ENCODE measurements at regions not wholly inside any gene's neighbourhood (a gene's known extent, or its start where the extent isn't known, plus 50 kb on each side); places are given as distances from the start of the nearest gene placed in this dataset.
"Not testable (repeated sequence)": the region's sequence is repeated elsewhere in the genome, so short reads cannot be mapped to it uniquely, and the experiment has no call there.

DNA sequence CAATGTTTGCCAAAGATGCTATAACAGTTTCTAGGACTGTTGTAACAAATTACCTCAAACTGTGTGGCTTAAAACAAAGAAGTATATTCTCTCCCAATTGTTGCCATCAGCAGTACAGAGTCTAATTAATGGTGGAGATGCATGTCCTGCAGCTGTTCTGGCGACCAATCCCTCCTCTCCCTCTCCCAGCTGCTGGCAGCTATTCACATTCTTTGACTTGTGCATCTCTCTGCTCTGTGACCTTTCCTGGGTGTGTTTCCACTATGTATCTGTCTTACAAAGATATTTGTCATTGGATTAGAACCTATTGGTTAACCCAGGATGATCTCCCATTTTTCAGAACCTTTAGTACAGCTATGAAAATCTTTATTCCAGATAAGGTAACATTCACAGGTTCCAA is 561.7 kb upstream of the POM121L12 start:
- no peak for DNase-seq

DNA sequence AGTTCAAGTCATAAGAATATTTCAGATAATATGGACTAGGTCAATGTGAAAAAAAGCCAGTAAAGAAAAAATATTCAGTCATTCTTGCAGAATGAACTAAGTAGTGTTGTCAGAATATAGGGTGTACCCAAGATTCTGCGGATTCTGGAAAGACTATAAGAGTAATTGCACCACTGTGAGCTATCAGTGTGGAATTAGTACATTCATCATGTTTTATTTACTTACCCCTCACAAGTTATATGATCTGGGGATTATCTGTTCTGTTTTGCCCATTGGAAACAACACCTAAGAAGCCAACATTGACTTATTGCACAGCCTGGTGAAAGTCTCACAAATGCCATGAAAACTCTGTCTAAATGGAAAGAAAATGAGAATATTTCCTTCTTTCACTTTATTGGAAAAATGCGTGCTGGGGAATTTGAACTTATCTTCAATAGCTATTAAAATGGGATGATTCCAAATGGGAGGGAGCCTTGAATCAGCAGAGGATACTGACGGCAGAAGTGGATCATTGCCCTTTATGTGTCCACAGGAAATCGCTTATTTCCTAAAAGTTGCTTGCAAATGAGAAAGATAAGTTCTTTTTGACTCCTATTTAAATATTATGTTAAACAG is 563.3 kb upstream of the POM121L12 start:
- no peak for DNase-seq

DNA sequence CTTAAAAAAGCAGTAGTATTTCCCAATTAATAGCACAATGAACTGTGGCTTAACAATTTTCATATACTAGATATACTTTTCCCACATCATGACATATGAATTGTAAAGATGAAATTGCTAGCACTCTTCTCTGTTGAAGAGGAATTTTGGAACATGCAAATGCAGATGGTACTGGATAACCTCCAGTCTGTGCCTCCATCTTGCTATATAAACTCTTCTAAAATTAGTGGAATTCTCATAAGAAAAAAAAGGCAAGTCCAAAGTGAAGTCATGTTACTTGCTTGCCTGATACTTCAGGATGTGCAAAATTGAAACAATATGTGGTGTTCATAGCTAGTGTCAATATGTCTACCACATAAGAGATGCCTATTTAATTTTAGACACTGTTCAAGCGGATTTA is 570.2 kb upstream of the POM121L12 start:
- DNase-seq = no peak

DNA sequence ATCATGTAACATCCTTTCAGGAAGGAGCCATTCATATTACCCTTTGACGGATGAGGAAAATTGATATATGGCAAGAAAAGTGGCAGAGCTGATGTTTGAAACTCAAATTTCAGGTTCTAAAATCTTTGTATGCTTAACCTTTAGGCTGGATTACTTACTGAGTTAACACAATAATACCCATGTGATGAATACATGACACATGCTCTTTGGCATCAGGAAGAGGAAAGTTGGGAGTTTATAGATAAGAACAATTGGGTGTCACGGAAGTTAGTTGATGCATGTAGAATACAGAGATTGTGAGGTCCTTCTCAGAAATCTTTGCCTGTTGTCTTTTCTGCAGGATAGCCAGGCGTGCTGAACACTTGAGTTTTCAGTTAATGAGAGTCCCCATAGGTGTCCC is 572.1 kb upstream of the POM121L12 start:
- no peak for DNase-seq

DNA sequence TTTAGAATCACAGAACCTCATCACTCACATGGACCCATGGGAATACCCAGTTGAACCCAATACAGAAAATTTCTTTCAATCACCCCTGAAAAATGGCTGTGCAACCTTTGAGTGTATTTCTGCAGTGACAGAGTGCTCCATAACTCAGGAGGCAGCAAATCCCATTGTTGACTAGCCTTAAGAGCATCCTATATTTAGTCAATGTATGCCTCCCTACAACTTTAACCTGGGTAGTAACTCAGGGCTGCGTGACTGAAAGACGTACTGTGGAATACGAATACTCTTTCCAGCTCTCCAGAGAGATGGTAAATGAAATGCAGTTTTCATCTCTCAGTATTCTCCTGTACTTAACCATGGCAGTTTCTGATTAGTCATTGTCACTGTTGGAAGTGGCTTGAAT is 573.0 kb upstream of the POM121L12 start:
- DNase-seq = no peak

DNA sequence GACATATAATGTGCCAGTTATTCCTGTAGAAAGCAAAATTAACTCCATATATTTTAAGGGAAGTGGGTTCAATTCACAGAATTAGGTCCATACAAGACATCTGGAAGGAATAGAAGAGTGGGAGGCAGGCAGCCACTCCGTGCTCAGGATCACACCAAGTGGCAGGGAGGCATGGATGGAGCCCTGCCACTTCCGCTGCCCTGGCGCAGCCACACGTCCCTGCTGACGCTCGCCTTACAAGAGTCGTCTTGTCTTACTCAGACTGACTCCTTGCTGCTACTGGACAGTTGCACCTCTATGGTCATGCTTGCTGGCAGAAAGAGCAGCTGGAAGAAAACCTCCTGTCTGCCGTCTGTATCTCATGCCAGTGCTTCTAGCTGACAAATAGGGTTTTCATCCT is 579.9 kb upstream of the POM121L12 start:
- no peak for DNase-seq

DNA sequence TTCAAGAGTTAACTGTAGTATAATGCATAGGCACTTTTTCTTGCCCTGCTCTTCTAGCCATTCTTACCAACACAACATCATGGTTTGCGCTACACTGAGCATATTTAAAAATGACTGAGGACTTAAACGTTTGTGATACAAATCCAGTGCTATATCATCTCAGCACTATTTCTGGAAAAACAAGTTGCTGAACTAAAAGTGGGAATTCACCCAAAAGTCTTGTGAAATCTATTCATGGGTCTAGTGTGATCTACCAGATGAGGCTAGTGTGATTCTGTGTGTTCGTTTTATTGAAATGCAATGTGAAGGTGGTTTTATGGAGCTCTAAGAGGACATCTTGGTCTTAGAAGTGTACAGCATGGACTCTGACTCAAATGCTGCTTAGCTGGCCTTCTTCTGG is 584.6 kb upstream of the POM121L12 start:
- no peak for DNase-seq

DNA sequence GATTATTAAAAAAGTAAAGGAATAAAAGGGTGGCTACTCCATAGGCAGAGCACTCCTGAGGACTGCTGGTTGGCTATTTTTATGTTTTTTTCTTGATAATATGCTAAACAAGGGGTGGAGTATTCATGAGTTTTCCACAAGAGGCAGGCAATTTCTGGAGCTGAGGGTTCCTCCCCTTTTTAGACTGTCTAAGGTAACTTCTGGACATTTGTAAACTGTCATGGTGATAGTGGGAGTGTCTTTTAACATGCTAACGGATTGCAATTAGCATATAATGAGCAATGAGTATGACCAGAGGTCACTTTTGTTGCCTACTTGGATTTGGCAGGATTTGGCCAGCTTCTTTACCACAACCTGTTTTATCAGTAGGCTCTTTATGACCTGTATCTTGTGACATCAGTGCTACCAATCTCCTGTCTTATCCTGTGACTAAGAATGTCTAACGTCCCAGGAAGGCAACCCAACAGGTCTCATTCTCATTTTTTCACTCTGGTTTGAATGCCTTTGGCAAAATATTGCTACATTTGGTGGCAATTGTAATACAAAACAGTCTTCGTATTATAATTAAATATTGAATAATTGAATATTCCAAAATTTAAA is 587.8 kb upstream of the POM121L12 start:
- DNase-seq = no peak

DNA sequence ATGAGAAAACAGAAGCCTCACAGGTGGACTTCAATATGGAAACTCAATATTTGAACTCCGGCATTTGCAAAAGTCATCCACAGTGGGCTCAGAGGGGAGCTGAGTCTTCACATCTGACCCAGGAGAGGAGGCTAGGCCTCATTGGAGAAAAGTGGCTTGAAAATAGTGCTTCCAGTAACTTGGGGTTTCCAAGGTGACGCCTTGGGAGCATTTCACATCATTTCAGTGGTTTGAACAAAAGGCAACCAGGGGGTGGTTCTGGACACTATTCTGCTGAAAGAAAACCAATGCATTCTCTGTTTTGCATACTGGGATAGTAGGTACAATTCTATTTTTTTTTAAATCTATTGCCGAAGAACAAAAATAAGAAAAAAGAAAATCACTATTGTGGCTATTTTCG is 599.2 kb upstream of the POM121L12 start:
- no peak for DNase-seq

DNA sequence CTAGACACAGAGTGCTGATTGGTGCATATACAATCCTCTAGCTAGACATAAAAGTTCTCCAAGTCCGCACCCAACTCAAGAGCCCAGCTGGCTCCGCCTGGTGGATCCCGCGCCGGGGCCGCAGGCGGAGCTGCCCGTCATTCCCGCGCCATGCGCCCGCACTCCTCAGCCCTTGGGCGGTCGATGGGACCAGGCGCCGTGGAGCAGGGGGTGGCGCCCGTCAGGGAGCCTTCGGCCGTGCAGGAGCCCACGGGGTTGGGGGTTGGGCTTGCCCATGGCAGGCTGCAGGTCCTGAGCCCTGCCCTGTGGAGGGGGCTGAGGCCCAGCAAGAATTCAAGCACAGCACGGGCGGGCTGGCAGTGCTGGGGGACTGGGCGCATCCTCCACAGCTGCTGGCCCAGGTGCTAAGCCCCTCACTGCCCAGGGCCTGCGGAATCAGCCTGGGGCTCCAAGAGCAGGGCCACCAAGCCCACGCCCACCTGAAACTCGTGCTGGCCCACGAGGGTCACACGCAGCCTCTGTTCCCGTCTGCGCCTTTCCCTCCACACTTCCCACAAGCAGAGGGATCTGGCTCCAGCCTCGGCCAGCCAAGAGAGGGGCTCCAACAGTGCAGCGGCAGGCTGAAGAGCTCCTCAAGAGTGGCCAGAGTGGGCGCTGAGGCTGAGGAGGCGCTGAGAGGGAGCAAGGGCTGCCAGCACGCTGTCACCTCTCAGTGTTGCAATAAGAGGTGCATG is 604.2 kb upstream of the POM121L12 start:
- no peak for DNase-seq

DNA sequence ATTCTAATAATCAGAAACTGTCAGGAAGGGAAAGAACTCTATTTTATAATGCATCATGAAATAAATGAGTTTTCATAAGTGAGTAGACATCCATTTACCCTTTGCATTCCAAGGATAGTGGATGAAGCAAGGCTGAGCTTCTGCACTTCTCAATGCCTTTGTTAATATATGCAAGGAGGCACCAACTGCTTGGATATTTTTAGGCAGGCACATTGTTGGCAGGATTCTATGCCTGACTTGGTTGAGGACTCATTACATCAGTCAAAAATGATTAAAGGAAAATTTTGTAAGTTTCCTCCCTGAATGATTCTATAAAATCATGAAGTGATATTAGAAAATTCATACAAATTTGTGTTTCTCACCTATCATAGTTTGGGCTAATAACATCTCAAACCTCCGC is 612.2 kb upstream of the POM121L12 start:
- no peak for DNase-seq

DNA sequence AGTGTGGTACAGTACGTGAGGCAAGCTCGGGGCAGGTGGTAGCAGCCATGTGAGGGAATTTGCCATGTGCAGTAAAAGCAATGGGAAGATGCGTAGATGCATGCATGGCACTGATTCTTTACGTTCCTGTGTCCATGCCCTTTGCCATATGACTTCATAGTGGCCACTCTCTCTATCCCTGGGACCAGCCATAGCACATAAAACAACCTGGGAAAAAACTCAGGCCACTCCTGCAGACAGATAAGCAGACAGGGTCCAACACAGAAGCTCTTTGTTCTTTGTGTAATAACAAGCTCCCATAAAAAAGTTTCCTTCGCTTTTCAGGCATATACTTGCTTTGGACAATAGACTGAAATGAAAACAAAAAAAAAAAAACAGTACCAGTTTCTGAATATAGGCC is 622.4 kb upstream of the POM121L12 start:
- DNase-seq = no peak

DNA sequence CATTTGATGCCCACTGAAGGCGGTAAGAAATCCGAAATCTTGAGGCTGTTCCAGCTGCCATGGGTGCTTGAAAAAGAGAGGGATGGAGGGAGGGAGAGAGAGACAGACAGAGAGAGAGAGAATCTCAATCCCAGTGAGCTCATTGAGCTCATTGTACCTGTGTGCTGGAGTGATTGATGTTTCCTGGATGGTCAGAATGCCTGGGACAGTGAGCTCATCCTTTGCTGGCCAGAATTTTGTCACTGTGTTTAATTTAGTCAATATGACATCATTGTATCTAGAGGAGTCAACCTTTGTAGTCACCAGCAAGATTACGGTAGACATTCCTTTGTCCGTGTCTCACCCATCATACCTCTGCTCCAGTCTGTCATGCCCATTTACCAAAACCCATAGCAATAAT is 625.4 kb upstream of the POM121L12 start:
- DNase-seq = no peak

DNA sequence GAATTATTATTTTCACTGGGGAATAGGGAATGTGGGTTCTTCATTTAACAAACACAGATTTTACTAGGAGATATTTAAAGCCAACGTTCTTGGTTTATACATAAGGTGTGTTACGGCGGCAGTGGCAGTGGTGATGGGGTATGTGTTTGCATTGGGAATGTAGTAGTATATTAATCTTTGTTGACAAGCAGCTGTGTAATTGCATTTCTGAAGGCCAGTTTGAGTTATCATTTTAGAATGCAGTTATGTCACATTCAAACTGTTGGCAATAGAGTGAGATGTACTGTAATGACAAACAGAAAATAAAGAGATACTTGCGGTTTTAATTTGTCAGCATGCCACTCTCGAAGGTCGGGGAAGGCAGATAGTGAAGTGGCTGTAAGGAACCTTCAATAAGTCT is 628.6 kb upstream of the POM121L12 start:
- no peak for DNase-seq

DNA sequence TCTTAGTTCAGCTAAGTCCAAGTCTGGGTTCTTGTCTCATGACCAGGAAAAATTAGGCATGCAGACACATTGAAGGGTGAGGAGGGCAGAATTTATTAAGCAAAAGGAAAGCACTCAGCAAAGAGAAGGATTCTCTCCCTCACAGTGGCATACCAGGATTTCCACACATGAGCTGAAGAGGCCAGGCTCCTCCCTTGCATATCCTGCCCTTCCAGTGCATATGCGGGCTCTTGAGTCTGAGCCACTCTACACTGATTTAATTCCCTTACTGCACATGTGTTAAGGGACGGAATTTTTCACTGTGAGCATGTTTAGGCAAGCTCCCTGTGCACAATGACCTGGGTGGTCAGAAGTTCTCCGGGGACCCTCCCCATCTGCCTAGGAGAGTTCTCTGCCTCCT is 652.7 kb upstream of the POM121L12 start:
- DNase-seq = no peak

DNA sequence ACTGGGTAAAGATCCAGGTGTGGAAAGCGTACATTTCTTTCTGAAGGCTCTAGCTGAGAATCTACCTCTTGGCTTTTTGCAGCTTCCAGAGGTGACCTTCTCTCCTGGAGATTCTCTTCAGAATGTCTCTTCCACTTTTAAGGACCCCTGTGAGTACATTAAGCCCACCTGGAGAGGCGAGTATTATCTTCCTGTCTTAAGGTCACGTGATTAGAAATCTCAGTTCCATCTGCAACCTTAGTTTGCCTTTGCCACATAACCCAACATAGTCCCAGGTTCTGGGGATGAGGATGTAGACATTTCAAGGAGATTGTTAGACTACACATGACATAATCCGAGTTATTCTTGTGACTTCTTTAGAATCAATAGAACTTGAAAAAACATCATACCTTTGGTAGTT is 665.5 kb upstream of the POM121L12 start:
- DNase-seq = no peak

DNA sequence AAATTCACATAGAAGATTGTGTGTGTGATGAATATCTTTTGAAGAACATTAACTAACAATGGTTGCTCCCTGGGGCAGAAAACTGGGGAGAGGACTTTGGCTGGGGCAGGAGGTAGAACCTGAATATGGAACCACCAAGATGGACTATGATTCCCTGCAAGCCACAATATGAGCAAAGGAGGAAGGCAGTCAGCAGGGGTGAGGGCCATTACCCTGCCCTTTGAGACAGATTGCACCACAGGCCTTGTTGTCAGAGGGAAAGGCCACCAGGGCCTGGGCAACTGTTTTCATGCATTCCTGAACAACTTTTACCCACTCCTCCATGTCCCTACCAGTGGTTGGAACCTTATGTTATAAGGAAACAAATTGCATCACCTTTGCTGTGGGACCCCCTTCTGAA is 670.1 kb upstream of the POM121L12 start:
- no peak for DNase-seq

DNA sequence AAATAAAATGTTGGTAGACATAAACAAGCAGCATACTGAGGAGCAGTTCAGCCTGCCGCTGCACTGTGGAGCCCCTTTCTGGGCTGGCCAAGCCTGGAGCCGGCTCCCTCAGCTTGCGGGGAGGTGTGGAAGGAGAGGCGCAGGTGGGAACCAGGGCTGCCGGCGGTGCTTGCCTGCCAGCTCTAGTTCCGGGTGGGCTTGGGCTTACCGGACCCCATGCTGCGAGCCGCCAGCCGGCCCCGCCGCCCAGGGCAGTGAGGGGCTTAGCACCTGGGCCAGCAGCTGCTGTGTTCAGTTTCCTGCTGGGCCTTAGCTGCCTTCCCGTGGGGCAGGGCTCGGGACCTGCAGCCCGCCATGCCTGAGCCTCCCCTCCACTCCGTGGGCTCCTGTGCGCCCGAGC is 672.9 kb upstream of the POM121L12 start:
- DNase-seq = no peak

DNA sequence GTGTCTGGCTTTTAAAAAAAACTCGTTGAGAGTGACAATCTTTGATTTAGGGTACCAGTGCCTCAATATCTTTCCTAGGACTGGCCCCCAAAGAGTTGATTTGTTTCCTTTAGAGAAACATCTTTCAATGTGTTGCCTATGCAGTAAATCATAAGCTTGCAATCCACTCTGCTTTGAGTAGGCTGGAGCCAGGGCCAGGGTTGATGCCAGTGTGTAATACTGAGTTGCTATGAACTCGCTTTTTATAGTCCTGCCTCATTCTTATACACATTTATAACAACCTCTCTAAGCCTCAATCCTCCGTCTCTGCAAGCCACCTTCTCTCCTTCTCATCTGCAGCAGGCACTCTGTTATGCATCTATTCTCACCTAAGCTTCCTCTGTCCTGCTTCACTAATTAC is 674.9 kb upstream of the POM121L12 start:
- no peak for DNase-seq

DNA sequence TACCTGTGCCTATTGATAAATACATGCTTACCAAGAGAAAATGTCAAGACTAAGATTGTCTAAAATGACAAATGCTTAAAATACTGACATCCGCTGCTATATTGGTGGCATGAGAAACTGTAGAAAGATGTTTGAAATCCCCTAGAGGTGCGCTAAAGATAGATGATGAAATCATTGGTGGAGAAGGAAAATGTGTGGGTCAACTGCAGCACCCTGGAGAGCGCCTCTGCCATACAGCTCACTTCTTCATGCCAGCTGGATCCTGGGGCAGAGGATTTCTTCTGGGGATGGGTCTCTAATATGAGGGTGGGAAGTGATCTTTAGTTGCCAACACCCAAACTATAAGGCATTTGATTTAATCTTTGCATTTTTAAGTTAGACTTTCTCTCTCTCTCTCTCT is 680.4 kb upstream of the POM121L12 start:
- DNase-seq = no peak

DNA sequence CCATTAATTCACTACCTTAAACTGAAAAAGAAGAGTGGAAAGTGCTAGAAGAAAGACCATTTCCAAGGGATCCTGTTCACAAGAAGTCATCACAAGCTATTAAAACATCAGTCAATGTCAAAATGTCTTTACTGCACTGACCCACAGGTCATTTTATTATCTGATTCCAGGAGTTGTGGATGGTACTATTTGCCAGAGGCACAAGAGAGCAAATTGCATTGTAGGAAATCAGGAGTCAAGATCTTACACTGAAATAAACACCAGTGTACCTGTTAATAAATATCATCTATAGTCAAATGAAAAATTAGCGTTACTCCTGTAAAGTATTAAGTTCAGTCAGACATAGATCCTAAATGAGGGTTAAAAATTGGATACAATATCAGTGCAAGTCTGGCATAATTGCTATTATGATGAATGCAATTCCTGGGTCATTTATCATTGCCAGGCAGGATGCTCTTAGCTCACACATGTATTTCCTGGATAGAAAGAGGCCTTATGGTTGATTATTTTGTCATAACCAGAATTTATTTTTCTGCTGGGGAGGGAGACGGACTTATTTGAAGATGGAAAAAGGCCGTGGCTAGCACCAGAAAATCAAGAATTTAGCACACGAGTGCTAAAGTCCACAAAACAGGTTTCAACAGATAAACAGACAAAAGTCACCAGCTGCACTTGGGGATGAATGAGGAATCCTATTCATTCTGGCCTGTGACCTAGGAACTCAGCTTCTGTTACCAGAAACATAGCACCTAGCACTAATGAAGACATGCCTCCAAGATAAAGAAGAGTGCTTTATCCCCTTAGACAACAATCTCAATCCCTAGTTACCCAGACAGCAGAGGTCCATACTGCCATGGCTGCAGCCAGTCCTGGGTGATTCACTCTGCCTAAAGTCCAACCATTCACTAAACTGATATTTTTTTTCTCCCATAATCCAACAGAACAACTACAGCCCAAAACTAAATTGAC is 683.1 kb upstream of the POM121L12 start:
- DNase-seq = no peak

DNA sequence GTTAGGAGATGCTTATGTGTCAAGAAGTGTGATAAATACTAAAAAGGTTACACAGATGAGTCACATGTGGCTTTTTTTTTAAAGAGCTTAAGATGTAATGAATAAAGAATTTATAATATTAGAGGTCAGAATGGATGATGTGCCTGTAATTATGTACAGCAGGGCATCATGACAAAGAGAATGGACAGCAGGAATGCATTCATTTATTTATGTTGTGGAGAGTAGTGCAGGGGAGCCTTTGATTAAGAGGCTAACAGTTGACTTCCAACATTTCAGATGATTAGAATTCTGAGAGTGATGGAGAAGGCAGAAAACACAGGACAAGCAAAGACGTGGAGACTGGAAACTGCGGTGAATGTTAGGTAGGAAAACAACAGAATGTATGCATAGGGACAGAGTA is 691.4 kb upstream of the POM121L12 start:
- no peak for DNase-seq

DNA sequence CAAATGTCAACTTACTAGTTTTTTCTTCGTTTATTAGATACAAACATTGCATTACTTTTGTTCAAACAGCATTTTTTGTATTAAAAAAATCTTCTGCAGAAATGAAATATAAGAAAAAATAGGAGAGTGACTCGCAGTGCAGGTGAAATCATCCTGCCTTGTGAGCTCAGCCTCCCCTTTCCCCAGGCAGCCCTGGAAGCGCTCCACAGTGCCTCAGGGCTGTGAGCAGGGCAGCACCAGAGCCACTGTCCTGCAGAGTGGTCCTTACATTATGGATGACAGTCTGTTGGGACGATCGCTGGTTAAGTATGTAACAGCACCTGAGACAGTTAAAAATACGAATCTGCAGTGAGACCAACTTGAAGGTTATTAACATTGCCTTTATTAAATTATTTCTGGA is 695.4 kb upstream of the POM121L12 start:
- DNase-seq = no peak

DNA sequence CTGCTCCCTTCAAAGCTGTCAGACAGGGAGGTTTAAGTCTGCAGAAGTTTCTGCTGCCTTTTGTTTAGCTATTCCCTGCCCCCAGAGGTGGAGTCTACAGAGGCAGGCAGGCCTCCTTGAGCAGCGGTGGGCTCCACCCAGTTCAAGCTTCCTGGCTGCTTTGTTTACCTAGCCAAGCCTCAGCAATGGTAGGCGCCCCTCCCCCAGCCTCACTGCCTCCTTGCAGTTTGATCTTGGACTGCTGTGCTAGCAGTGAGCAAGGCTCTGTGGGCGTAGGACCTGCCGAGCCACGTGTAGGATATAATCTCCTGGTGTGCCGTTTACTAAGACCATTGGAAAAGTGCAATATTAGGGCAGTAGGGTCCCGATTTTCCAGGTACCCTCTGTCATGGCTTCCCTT is 707.1 kb upstream of the POM121L12 start:
- not testable (repeated sequence) for DNase-seq

All from NCI-H146 (cell line).